NCI-H2227 treated with DMSO at 0.1 percent for 48 hours (cell line): ENCODE measurements at regions not wholly inside any gene's neighbourhood (a gene's known extent, or its start where the extent isn't known, plus 50 kb on each side); places are given as distances from the start of the nearest gene placed in this dataset.
A peak's percentile ranks its signal among the peaks of the same experiment; 100 is the strongest.
"Not testable (repeated sequence)": the region's sequence is repeated elsewhere in the genome, so short reads cannot be mapped to it uniquely, and the experiment has no call there.

Source experiments
- DNase-seq: peaks from one replicate; lab custom pipeline; 2025; lab: John Stamatoyannopoulos, UW

- DNase-seq, result no peak
Measured at GRCh38 chr1:148264374-148265276, 112.5 kb upstream of the NBPF11 start.

- no peak for DNase-seq
Measured at GRCh38 chr1:148263906-148264255, 111.8 kb upstream of the NBPF11 start.

GRCh38 chr1:148263128-148263905, 111.2 kb upstream of the NBPF11 start:
- DNase-seq, result peak; percentile 28

GRCh38 chr1:148261684-148262083, 109.6 kb upstream of the NBPF11 start:
- not testable (repeated sequence) for DNase-seq

DNA sequence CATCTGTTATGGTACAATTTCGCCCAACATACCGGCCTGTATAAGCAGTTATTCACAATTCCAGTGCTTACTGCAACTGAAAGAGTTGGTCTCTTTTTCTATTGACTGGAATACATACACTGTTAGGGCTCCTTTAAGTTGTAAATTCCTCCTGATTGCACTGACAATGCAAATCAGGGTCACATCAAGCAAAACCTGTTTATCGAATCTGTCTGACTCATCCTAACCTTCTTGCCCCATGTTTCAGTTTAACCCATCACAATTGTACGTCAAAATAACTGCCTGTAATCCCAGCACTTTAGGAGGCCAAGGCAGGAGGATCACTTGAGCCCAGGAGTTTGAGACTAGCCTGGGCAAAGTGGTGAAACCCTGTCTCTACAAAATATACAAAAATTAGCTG, 105.8 kb upstream of the NBPF11 start:
- not testable (repeated sequence) for DNase-seq

- DNase-seq, result not testable (repeated sequence)
Measured at GRCh38 chr1:148254611-148255429, 102.7 kb upstream of the NBPF11 start.

DNA sequence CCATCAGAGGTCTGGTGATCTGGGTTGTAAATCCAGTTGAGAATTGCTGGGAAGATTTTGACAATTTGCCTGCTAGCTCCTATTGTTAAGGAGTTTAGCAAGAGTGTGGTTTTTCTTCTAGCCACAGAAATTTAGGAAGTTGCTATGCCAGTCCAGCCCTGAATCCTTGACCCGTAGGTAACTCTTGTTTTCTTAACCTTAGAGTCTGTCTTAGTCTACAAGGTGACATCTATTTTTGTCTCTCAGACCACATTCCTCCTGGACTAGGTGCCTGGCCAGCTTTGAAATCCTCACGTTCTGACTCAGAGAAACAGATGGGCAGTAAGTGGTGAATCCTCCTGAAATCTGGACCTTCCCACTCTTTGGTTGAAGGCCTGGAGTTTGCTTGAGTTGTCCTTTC, 101.7 kb upstream of the NBPF11 start:
- DNase-seq, result not testable (repeated sequence)

DNA sequence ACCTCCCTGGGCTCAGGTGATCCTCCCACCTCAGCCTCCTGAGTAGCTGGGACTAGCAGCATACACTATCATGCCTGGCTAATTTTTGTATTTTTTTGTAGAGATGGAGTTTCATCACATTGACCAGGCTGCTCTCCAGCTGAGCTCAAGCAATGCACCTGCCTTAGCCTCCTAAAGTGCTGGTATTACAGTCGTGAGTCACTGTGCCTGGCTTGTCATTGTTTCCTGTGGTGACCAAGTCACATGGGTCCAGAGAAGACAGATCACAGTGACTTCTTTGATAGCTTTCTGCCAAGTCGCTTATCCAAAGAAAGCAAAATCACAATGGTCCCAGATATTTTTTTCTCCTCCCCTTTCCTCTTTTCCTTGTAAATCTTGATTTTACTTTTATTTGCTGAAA, 96.7 kb upstream of the NBPF11 start:
- DNase-seq, result not testable (repeated sequence)

GRCh38 chr1:148246258-148246861, 94.3 kb upstream of the NBPF11 start:
- DNase-seq, result not testable (repeated sequence)

DNA sequence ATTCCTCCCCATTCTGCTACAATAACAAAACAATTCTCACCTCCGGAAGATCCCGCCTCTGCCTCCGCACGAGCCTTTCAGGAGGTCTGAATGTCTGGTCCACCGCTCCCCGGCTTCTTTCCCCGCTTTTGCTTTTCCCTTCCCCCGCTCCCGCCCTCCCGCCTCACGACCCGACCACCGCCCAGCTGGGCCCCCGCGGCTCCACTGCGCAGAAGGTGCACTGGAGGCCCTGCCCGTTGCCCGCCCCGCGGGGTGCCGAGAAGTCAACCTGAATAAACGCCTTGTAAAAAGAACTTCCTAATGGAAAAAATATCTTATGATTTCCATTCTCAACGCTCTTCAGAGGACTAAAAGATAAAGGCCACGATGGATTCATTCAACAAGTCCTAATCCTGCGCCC, 93.8 kb upstream of the NBPF11 start:
- not testable (repeated sequence) for DNase-seq

GRCh38 chr1:148245443-148245842, 93.4 kb upstream of the NBPF11 start:
- not testable (repeated sequence) for DNase-seq

- DNase-seq, result not testable (repeated sequence)
Measured at GRCh38 chr1:148233250-148233649, 81.2 kb upstream of the NBPF11 start.

- DNase-seq, result not testable (repeated sequence)
Measured at GRCh38 chr1:148228846-148229245, 76.8 kb upstream of the NBPF11 start.

GRCh38 chr1:148222399-148223159, 70.5 kb upstream of the NBPF11 start:
- DNase-seq, result not testable (repeated sequence)

DNA sequence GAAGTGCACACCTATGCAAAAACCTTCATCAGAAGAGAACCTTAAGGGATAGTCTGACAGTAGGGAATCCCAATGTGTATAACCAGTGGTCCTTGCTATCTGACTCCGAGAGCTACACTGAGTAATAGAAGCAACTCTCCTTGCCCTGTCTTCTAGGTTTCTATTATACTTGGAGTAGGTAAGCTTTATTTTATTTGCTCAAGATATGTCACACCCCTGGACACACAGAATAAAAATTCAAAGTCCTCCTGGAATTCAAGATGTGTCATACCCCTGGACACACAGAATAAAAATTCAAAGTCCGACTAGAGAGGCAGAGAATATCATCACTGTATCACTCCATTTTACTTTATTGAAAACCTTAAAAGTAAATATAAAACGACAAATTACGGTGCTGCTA, 69.5 kb upstream of the NBPF11 start:
- DNase-seq, result not testable (repeated sequence)

GRCh38 chr1:148219229-148219628, 67.1 kb upstream of the NBPF11 start:
- DNase-seq, result not testable (repeated sequence)

GRCh38 chr1:148211191-148211590, 59.1 kb upstream of the NBPF11 start:
- not testable (repeated sequence) for DNase-seq

GRCh38 chr1:148210624-148211023, 58.5 kb upstream of the NBPF11 start:
- DNase-seq, result not testable (repeated sequence)

GRCh38 chr1:148210166-148210565, 58.1 kb upstream of the NBPF11 start:
- not testable (repeated sequence) for DNase-seq

GRCh38 chr1:148202013-148202412, 49.9 kb upstream of the NBPF11 start:
- not testable (repeated sequence) for DNase-seq
